NCI-H2196 (cell line): ENCODE measurements at regions not wholly inside any gene's neighbourhood (a gene's known extent, or its start where the extent isn't known, plus 50 kb on each side); places are given as distances from the start of the nearest gene placed in this dataset.
"Not testable (repeated sequence)": the region's sequence is repeated elsewhere in the genome, so short reads cannot be mapped to it uniquely, and the experiment has no call there.

Experiments used
- DNase-seq: peaks from one replicate; lab custom pipeline; 2025; ENCODE audit not compliant: unreplicated experiment; lab: John Stamatoyannopoulos, UW

GRCh38 chr11:110850846-110851245, 138.6 kb upstream of the ARHGAP20 start:
- DNase-seq = no peak

GRCh38 chr11:110843053-110843452, 130.8 kb upstream of the ARHGAP20 start:
- not testable (repeated sequence) for DNase-seq

DNA sequence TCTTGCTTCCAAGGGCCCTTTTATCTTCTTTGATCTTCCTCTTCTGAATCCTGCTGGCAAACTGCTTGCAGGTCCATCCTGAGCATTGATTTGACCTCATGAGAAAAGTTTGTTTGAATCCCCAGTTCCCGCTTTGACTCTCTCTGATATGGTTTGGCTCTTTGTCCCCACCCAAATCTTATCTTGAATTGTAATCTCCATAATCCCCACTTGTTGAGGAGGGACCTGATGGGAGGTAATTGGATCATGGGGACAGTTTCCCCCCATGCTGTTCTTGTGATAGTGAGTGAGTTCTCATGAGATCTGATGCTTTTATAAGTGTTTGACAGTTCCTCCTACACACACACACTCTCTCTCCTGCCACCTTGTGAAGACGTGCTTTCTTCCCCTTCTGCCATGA, 126.6 kb upstream of the ARHGAP20 start:
- DNase-seq = no peak

DNA sequence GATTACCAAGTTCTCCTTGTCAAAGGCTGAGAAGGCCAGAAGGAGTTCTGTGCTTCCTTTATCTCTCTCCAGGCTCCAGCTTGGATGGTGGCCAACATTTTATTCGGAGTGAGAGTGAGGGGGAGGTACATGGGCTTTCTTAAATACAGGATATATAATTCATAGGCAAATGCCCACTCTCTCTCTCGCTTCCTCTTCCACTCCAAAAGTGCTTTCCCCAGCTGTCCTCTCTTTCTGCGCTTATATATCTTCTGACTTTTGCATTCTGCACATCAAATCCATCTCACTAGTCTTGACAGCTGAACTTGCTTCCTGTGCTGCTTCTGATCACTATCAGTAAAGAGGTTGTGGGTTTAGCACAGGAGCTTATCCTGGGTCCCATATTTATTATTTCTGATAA, 125.4 kb upstream of the ARHGAP20 start:
- no peak for DNase-seq

- no peak for DNase-seq
Observed at GRCh38 chr11:110835106-110835505, 122.9 kb upstream of the ARHGAP20 start.

DNA sequence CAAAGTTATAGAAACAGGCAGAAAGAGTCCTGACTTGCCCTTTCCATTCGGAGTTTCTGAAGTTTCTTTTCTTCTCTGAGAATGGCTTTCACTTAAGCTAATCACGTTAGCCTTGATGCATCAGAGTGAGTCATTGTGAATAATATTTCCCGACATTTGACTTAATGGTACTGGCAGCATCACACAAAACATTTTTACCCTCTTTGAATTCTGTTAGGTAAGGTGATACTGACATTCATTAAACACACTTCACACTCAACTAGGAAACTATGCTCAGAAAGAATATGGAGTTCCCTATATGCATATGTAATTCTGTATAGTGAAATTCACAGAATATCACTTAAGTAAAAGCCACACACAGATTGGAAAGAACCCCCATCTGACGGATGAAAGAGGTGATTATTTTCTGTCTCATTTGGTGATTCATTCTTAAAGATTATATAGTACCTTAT, 120.8 kb upstream of the ARHGAP20 start:
- DNase-seq = no peak

DNA sequence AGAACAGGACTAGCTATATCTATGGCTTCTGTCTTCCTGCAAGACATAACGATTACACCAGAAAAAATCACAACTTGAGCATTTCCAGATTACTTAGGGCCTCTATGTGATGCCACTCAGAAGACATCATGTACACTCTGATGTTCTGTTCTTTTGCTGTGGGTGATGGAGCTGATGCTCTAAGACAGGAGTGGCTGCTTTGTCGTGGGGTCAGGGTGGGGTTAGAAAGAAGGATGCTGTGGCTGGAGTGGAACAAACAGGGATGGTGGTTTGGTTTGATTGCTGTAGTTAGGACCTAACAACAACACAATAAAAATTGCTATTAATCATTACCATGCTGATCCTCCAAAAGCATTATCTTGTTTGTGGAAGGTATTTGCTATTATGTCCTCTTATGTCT, 120.3 kb upstream of the ARHGAP20 start:
- no peak for DNase-seq

GRCh38 chr11:110832080-110832479, 119.8 kb upstream of the ARHGAP20 start:
- no peak for DNase-seq

DNA sequence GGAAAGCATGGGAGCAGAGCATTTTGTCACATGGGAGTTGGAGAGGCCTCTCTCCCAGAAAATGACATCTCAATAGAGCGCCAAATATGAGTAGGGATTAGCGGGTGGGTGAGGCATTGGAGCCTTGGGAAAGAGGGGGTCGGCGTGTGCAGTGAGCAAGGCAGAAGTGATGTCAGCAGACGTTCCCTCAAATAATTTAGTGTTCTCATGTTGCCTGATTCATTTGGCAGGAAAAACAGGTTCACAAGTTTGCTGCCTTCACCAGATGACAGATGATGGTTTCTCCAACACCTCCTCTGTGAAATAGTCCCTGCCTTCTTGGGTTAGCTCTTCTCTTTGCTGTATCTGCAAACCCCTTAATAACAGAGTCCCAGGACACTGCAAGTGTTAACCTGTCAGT, 118.5 kb upstream of the ARHGAP20 start:
- DNase-seq = no peak

DNA sequence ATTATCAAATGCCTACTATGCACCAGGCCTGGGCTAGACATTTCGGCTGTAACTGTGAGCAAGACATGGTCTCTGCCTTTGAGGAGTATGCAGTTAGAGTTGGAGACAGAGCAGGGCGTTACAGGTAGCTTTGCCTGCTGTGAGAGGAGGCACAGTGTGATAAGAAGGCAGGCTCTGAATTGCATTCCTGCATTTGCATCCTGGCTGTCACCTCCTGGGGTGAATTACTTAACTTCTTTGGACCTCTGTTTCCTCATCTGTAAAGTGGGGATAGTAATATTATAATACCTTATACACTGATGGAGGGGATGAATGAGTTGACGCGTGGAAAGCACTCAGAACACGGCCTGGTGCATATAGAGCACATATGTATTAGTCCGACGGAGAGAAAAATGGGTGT, 118.1 kb upstream of the ARHGAP20 start:
- no peak for DNase-seq

- DNase-seq = no peak
Observed at GRCh38 chr11:110829873-110830272, 117.6 kb upstream of the ARHGAP20 start.

GRCh38 chr11:110828086-110828485, 115.8 kb upstream of the ARHGAP20 start:
- no peak for DNase-seq

DNA sequence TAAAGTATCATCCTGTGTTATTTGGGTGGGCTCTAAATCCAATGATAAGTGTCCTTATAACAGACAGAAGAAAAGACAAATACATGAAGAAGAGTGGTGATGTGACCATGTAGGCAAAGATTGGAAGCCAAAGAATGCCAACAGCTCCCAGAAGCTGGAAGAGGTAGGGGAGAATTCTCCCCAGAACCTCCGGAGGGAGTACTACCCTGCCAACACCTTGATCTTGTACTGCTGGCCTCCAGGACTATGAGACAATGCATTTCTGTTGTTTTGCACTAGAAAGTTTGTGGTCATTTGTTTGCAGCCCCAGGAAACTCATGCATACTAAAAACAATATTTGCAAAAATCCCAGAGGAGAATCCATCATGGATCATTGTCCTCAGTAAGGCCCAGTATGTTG, 115.0 kb upstream of the ARHGAP20 start:
- DNase-seq = no peak

GRCh38 chr11:110824912-110825620, 112.8 kb upstream of the ARHGAP20 start:
- no peak for DNase-seq

- DNase-seq = no peak
Observed at GRCh38 chr11:110818032-110818687, 105.9 kb upstream of the ARHGAP20 start.

DNA sequence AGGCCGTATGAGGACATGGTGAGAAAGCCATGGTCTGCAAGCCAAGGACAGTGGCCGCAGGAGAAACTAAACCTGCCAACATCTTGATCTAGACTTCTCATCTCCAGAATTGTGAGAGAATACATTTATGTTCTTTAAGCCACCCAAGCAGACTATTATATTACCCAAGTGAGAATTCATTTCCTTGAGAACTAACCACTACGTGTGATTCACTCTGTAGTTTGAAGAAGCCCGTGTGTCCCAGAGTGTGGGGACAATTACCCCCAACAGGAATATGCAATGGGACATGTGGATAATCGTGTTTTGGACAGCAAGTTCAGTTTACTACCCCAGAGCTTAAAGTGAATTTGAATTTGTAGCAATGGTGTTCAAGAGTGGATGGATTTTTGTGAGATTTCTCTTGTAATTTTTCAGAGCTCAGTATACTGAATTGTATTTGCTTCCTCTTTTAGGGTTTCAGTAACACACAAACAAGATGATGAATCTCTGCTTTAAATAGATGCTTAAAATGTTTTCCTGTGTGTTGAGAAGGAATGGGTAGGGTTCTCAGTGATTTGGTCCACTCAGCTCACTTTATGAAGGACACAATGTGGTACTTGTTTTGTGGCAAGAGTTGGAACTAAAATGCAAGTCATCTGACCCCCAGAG, 100.0 kb upstream of the ARHGAP20 start:
- no peak for DNase-seq

DNA sequence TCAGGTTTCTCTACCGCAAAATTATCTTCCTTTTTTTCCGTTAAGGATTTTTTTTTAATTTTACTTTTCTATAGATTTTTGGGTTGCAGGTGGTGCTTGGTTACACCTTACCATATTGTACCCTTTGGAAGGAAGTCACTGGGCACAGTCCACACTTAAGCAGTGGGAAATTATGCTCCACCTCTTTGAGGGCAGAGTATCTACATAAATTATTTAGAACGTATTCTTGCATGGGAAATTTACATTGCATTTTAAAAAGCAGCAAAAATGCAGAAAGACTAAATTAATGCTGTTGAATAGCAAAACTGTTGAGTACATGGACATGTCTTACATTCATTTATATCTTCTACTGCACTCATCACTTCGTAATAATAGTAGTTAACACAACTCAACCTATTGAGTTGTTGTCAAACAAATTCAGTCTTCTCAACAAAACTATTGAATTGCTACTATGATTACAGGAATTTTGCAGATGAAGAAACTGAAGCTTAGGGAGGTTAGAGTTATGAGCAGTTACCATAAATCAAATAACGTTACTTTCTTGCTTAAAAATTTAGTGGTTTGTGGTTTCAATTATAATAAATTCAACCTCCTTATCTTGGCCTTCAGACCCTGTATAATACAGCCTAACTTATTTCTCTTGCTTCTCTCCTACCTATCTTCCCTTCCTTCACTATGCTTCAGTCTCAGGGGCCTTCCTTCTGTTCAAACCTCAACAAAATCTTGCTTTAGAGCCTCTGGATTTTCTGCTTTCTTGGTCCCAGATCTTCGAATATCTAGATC, 97.4 kb upstream of the ARHGAP20 start:
- DNase-seq = no peak

- no peak for DNase-seq
Observed at GRCh38 chr11:110808248-110808647, 96.0 kb upstream of the ARHGAP20 start.

DNA sequence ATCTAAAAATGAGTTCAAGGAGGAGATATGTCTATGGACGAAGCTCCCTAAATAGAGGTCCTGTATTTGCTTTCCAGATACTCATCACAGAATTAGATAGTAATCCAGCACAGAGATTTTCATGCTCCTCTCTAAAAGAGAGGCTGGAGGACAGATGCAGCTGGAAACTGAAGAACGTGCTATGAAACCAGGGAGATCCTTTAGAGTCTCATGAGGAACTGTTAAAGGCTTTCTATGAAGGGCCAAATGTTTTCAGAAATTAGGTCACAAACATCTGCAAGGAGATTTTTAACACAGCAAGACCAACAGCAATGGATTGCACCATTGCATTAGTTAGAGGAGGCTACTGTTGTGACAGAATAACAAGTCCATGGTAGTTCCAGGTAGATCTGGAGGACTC, 95.6 kb upstream of the ARHGAP20 start:
- no peak for DNase-seq

DNA sequence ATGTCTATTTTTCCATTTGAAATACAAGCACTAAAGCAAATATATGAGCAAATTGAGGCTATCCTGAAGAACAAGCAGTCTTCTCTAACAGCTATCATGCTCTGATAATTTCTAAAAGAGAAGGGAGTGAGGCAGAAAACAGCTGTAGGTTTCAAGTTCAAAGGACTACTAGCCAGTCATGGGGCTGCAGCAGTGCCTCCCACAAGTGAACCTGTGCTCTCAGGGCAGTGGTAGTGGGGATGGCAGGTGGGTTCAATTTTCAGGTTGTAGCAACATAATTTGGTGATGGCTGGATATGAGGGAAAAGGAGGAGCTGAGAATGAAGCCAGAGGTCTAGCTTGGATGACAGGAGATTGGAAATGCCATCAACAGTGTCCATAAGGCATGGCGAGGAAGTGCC, 93.5 kb upstream of the ARHGAP20 start:
- no peak for DNase-seq

- DNase-seq = no peak
Observed at GRCh38 chr11:110802162-110802561, 89.9 kb upstream of the ARHGAP20 start.

DNA sequence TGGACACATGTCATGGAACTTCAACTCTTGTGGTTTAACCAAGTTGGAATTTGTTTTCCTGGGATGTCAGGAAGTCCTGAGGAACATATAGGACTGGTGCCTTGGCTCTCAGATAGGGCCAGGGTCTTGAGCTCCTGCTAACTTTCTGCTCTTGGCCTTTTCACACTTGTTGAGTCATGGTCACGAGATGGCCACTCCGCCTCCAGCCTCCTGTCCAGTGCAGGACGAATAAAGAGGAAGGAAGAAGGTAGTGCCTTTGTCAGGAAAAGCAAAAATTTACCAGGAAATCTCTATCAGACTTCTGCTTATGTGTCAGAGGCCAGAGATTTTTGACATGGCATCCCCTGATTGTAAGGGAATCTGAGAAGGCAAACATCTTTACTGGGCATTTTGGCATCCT, 89.1 kb upstream of the ARHGAP20 start:
- DNase-seq = no peak
